ENCODE measurements at regions not wholly inside any gene's neighbourhood (a gene's known extent, or its start where the extent isn't known, plus 50 kb on each side); places are given as distances from the start of the nearest gene placed in this dataset.
"Not testable (repeated sequence)": the region's sequence is repeated elsewhere in the genome, so short reads cannot be mapped to it uniquely, and the experiment has no call there.

GRCh38 chr1:192453360-192453992, 122.1 kb upstream of the RGS1 start:
- TF ChIP-seq, protein P1, sequence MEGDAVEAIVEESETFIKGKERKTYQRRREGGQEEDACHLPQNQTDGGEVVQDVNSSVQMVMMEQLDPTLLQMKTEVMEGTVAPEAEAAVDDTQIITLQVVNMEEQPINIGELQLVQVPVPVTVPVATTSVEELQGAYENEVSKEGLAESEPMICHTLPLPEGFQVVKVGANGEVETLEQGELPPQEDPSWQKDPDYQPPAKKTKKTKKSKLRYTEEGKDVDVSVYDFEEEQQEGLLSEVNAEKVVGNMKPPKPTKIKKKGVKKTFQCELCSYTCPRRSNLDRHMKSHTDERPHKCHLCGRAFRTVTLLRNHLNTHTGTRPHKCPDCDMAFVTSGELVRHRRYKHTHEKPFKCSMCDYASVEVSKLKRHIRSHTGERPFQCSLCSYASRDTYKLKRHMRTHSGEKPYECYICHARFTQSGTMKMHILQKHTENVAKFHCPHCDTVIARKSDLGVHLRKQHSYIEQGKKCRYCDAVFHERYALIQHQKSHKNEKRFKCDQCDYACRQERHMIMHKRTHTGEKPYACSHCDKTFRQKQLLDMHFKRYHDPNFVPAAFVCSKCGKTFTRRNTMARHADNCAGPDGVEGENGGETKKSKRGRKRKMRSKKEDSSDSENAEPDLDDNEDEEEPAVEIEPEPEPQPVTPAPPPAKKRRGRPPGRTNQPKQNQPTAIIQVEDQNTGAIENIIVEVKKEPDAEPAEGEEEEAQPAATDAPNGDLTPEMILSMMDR (IDR thresholded peaks at IDR 0.05; ENCODE audit: control insufficient read depth, extremely low read depth, insufficient read depth) = no peak
- H3K4me3 ChIP-seq (ENCODE audit: low read depth, low read length) = no peak overlapping the region
- no peak for DNase-seq (ENCODE audit: low read depth)

- no peak for DNase-seq (ENCODE audit: low read depth)
- TF ChIP-seq, protein P1 (IDR thresholded peaks at IDR 0.05; ENCODE audit: control insufficient read depth, extremely low read depth, insufficient read depth) = no peak
- no peak overlapping the region for H3K4me3 ChIP-seq (ENCODE audit: low read depth, low read length)
Measured at GRCh38 chr1:192459467-192459866, 116.1 kb upstream of the RGS1 start.

DNA sequence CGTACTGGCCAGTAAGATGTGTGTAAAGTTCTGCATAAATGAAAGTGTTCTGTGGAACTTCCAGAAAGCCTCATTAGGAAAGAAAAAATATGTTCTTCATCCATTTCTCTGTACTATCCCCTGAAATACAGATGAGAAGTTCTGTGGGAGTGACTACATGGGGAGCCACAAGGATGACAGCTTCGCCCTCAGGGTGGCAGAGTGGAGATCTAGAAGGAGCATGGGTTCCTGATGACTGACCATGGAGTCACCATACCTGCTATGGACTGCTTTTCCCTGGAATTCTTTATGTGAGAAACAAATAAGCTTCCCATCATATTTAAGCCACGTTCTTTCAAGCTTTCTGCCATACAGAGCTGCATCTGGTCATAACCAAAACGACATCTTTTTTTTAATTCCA, 113.9 kb upstream of the RGS1 start:
- no peak overlapping the region for H3K4me3 ChIP-seq (ENCODE audit: low read depth, low read length)
- DNase-seq (ENCODE audit: low read depth) = no peak
- TF ChIP-seq, protein P1 (IDR thresholded peaks at IDR 0.05; ENCODE audit: control insufficient read depth, extremely low read depth, insufficient read depth) = no peak

DNA sequence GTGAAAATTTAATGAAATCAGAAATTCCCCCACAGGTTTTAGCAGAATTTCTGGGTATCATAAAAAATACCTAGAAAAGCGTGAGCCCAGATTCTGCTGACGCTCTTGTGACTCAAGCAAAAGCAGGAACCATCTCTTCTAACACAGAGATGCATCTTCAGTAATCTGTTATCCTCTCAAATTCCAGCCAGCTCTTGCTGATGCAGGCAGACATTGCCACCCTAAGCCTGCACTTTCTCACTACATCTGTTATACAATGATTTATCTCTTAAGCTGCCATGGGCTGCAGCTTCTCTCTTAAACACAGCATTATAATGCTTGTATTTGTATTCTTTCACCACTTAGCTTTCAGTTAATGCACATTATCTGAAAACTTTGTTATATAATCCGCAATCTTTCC, 113.0 kb upstream of the RGS1 start:
- TF ChIP-seq, protein P1 (IDR thresholded peaks at IDR 0.05; ENCODE audit: control insufficient read depth, extremely low read depth, insufficient read depth) = no peak
- no peak overlapping the region for H3K4me3 ChIP-seq (ENCODE audit: low read depth, low read length)
- no peak for DNase-seq (ENCODE audit: low read depth)

GRCh38 chr1:192463661-192464060, 111.9 kb upstream of the RGS1 start:
- TF ChIP-seq, protein P1 (IDR thresholded peaks at IDR 0.05; ENCODE audit: control insufficient read depth, extremely low read depth, insufficient read depth) = no peak
- DNase-seq (ENCODE audit: low read depth) = no peak
- H3K4me3 ChIP-seq (ENCODE audit: low read depth, low read length) = no peak overlapping the region

GRCh38 chr1:192465221-192465620, 110.4 kb upstream of the RGS1 start:
- not testable (repeated sequence) for DNase-seq (ENCODE audit: low read depth); H3K4me3 ChIP-seq (ENCODE audit: low read depth, low read length)

GRCh38 chr1:192474080-192474683, 101.4 kb upstream of the RGS1 start:
- no peak for DNase-seq (ENCODE audit: low read depth)
- TF ChIP-seq, protein P1 (IDR thresholded peaks at IDR 0.05; ENCODE audit: control insufficient read depth, extremely low read depth, insufficient read depth) = peak; percentile 54
- no peak overlapping the region for H3K4me3 ChIP-seq (ENCODE audit: low read depth, low read length)

Measured in LNCaP clone FGC (cell line).